Uterus (tissue), 3 donors: ENCODE measurements at regions not wholly inside any gene's neighbourhood (a gene's known extent, or its start where the extent isn't known, plus 50 kb on each side); places are given as distances from the start of the nearest gene placed in this dataset.

Source experiments
- DNase-seq, 2 donors: peaks; one replicate each; pipeline ENCODE4 v3.0.0-alpha.2; 2019 to 2020
- H3K27ac ChIP-seq, 2 donors: fragments of 200-600 bp; sonication (generic); 1 replicate in 1 of 2; 2 replicates in 1 of 2; pipeline ENCODE4 v1.5.1; 2016 to 2018
- H3K27me3 ChIP-seq, 2 donors: fragments of 200-600 bp; sonication (generic); one replicate each; pipeline ENCODE4 v1.5.1; 2018 to 2019; ENCODE audit warnings: control low read depth in 1 of 2
- H3K36me3 ChIP-seq, 2 donors: fragments of 200-600 bp; sonication (generic); one replicate each; pipeline ENCODE4 v1.5.1; 2019; ENCODE audit warnings: control low read depth in 1 of 2
- H3K4me1 ChIP-seq, 2 donors: fragments of 200-600 bp; sonication (generic); one replicate each; pipeline ENCODE4 v1.5.1; 2018 to 2019; ENCODE audit warnings: control low read depth in 1 of 2
- H3K4me3 ChIP-seq, 2 donors: fragments of 200-600 bp; sonication (generic); 1 replicate in 1 of 2; 2 replicates in 1 of 2; pipeline ENCODE4 v1.5.1; 2018 to 2019; ENCODE audit warnings: mild to moderate bottlenecking in 1 of 2
- H3K9me3 ChIP-seq, 2 donors: fragments of 200-600 bp; sonication (generic); one replicate each; pipeline ENCODE4 v1.5.1; 2019; ENCODE audit warnings: control low read depth in 1 of 2
- CTCF ChIP-seq, 4 experiments: fragments of 200-600 bp in 2 of 4; fragments of 450-650 bp in 2 of 4; sonication (generic) in 2 of 4; IDR thresholded peaks; one replicate each; pipeline ENCODE4 v1.5.1; 2016 to 2019; ENCODE audit warnings: antibody characterized with exemption in 4 of 4, mild to moderate bottlenecking in 2 of 4, moderate library complexity in 1 of 4
- POLR2A ChIP-seq, 2 donors: fragments of 450-650 bp; IDR thresholded peaks; one replicate each; pipeline ENCODE4 v1.6.1; 2016; ENCODE audit warnings: antibody characterized with exemption in 2 of 2, mild to moderate bottlenecking in 1 of 2, moderate library complexity in 1 of 2
- intact Hi-C: fragments of 100-400 bp; cut with DNase I; formaldehyde crosslinking; loops from one replicate; pipeline ENCODE4 v1.15.1; 2023; ENCODE audit warnings: low total_unique reads
- donor health status: DM: yes; HTN: yes; CAD: no.

- Histone ChIP-seq H3K36me3 (no peaks in the 10 kb centered on the region), H3K9me3 (no peaks in the 10 kb centered on the region), H3K4me1 (no peaks in the 10 kb centered on the region), H3K4me3 (no peak overlapping the region), H3K27me3 (no peaks in the 10 kb centered on the region), H3K27ac (no peak overlapping the region)
- no peak for TF ChIP-seq POLR2A (IDR thresholded peaks at IDR 0.05)
- no peak for TF ChIP-seq CTCF (IDR thresholded peaks at IDR 0.05)
- DNase-seq = no peak
- intact Hi-C loops = no loop called here
These were observed 478.4 kb downstream of the ACTL7B start for GRCh38 chr9:108377382-108377781.

GRCh38 chr9:108376140-108376539 is 479.6 kb downstream of the ACTL7B start:
- Histone ChIP-seq H3K9me3 (no peaks in the 10 kb centered on the region), H3K4me1 (no peaks in the 10 kb centered on the region), H3K27me3 (no peaks in the 10 kb centered on the region), H3K36me3 (no peaks in the 10 kb centered on the region), H3K27ac (no peak overlapping the region), H3K4me3 (no peak overlapping the region)
- TF ChIP-seq CTCF (IDR thresholded peaks at IDR 0.05) (no peak), POLR2A (IDR thresholded peaks at IDR 0.05) (no peak)
- intact Hi-C loops = no loop called here
- no peak for DNase-seq

DNA sequence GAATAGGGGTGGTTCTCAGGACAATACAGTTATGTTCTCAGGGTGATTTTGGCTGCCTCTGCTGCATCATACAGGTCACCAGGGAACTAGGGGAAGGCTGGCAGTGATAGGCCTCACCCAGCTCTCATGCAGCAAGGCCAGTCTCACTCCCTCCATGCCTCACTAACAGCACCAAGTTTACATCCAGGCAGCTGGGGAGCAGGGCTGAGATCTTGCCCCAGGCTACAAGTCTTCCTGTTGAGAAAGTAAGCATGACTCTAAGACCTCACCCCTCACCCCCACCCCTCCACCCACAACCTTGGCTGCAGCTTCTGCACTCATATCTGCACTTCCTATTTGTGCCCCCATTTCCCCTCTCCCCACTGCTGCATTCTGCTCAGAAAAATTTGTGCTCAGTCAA is 481.2 kb downstream of the ACTL7B start:
- intact Hi-C loops = no loop called here
- Histone ChIP-seq H3K4me1 (no peaks in the 10 kb centered on the region), H3K36me3 (no peaks in the 10 kb centered on the region), H3K27me3 (no peaks in the 10 kb centered on the region), H3K4me3 (no peak overlapping the region), H3K9me3 (no peaks in the 10 kb centered on the region), H3K27ac (no peak overlapping the region)
- TF ChIP-seq POLR2A (IDR thresholded peaks at IDR 0.05) (no peak), CTCF (IDR thresholded peaks at IDR 0.05) (no peak)
- no peak for DNase-seq

DNA sequence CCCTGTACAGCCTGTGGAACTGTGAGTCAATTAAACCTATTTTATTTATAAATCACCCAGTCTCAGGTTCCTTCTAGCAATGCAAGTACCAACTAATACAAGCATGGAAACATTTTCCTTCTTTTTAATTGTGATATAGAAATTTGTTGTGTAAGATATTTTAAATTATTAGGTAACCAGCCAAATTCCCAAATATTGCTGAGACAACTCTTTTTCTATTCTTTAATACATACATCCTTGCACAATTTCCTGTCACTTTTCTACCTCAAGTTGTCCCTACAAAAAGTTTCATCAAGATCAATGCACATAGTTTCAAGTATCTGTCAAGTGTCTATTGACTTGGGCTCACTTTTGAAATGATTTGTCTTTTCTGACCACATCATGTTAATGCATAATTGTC is 488.6 kb downstream of the ACTL7B start:
- no peaks in the 10 kb centered on the region for H3K9me3 ChIP-seq
- H3K4me1 ChIP-seq = no peaks in the 10 kb centered on the region
- TF ChIP-seq POLR2A (IDR thresholded peaks at IDR 0.05) = no peak
- TF ChIP-seq CTCF (IDR thresholded peaks at IDR 0.05) = no peak
- H3K4me3 ChIP-seq = no peak overlapping the region
- H3K36me3 ChIP-seq = no peaks in the 10 kb centered on the region
- intact Hi-C loops = no loop called here
- H3K27me3 ChIP-seq = no peaks in the 10 kb centered on the region
- DNase-seq = no peak
- no peak overlapping the region for H3K27ac ChIP-seq

- no peaks in the 10 kb centered on the region for H3K36me3 ChIP-seq
- no peak for DNase-seq
- H3K9me3 ChIP-seq = no peaks in the 10 kb centered on the region
- no peak overlapping the region for H3K27ac ChIP-seq
- H3K4me1 ChIP-seq = no peaks in the 10 kb centered on the region
- H3K4me3 ChIP-seq = no peak overlapping the region
- no peaks in the 10 kb centered on the region for H3K27me3 ChIP-seq
- intact Hi-C loops = no loop called here
- TF ChIP-seq POLR2A (IDR thresholded peaks at IDR 0.05) (no peak), CTCF (IDR thresholded peaks at IDR 0.05) (no peak)
These were observed 492.5 kb downstream of the ACTL7B start for GRCh38 chr9:108363311-108363710.
